SKM-1 treated with dmso at 0.1 percent for 144 hours (cell line): ENCODE measurements at regions not wholly inside any gene's neighbourhood (a gene's known extent, or its start where the extent isn't known, plus 50 kb on each side); places are given as distances from the start of the nearest gene placed in this dataset.

Source experiments
- DNase-seq: peaks from one replicate; lab custom pipeline; 2025; ENCODE audit not compliant: unreplicated experiment; lab: John Stamatoyannopoulos, UW

DNA sequence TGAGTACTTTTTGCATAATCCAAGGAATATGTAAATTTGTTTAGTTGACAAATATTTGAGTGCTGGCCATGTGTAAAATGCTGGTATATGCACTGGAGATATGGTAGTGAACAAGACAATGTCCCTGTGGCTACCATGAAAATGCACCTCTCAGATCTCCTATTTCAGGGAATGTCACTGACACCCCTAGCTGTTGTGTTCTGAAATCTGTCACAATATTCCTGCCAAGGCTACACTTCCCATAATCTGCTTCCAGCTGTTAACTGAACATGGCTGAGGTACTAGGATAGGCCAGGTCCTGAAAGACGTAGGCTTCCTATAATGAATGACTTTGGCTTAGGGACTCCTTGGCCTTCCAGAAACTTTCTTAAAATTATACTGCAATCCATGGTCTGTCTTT, 197.8 kb downstream of the ZNF648 start:
- no peak for DNase-seq

DNA sequence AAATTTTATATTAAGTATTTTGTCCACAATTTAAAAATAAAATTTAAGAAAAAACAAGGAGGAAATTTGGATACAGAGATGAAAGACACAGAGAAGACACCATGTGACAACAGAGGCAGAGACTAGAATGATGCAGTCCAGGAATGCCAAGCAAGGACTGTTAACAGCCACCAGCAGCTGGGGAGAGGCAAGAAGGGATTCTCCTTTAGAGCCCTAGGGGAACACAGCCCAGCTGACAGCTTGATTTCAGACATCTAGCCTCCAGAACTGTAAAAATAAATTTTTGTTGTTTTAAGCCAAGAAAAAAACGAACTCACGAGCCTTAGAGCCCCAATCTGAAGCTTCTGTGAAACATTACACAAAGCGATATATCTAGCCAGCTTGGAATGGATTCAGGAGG, 198.5 kb downstream of the ZNF648 start:
- DNase-seq, result no peak

DNA sequence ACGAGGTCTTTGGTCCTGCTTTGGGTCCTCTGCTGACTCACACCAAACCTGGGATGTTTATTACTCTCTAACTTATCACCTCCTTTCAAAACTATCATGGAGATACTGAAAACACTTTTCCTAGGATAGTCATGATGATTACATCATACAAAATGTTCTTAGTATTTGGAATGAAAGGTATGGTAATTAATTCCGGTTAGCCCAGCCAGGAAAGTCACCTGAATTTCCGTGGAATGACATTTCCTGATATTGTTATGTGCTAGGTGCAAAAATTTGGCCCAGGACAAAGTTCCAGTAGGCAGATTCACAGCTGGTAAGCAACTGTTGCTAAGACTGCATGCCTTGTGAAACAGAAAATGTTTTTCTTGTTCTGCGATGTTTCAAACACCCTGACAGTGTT, 203.4 kb downstream of the ZNF648 start:
- no peak for DNase-seq
